IMR-90 (cell line): ENCODE measurements at regions not wholly inside any gene's neighbourhood (a gene's known extent, or its start where the extent isn't known, plus 50 kb on each side); places are given as distances from the start of the nearest gene placed in this dataset.
A peak's percentile ranks its signal among the peaks of the same experiment; 100 is the strongest.

Experiments
- ATAC-seq: fragments of 200-7000 bp; cut with Tn5 transposase; 2 replicates; pipeline ENCODE4 v1.9.1; 2020; ENCODE audit warnings: low read depth, mild to moderate bottlenecking, moderate library complexity
- BruUV-seq: library from RNA; stranded (reverse); fragments of 400-500 nt; replicated peaks from 2 replicates; lab custom pipeline; 2021; lab: Mats Ljungman, UMichigan
- CTCF ChIA-PET: fragments of 300-600 bp; formaldehyde crosslinking; extraction: SDS; loops from one replicate; lab custom pipeline; 2021; ENCODE audit warnings: antibody characterized with exemption; lab: Yijun Ruan, JAX
- POLR2A ChIA-PET: fragments of 300-600 bp; sonication (Branson Sonifier 250); formaldehyde crosslinking; loops from one replicate; lab custom pipeline; 2022; ENCODE audit warnings: antibody characterized with exemption; ENCODE audit not compliant: unreplicated experiment; lab: Charles Lee
- DNase-seq: peaks from one replicate; pipeline ENCODE4 v3.0.0; 2013
- H2AFZ ChIP-seq: replicated peaks from 2 replicates; pipeline ENCODE3; 2013; ENCODE audit warnings: low read length, mild to moderate bottlenecking; ENCODE audit not compliant: poor library complexity
- H2AK5ac ChIP-seq: 2 replicates; pipeline ENCODE4 v1.6.1; 2013; ENCODE audit warnings: low read depth, low read length, inconsistent platforms
- H2AK9ac ChIP-seq: replicated peaks from 2 replicates; pipeline ENCODE3; 2013; ENCODE audit warnings: mild to moderate bottlenecking, low read depth, low read length, moderate library complexity; ENCODE audit not compliant: poor library complexity
- H2BK120ac ChIP-seq: 2 replicates; pipeline ENCODE4 v1.6.1; 2013; ENCODE audit warnings: low read depth, low read length, inconsistent platforms
- H2BK15ac ChIP-seq: 3 replicates; pipeline ENCODE4 v1.6.1; 2013; ENCODE audit warnings: low read depth, low read length, inconsistent platforms
- H2BK20ac ChIP-seq: 2 replicates; pipeline ENCODE4 v1.6.1; 2013; ENCODE audit warnings: low read depth, mild to moderate bottlenecking, inconsistent platforms, low read length, moderate library complexity
- H2BK5ac ChIP-seq: 2 replicates; pipeline ENCODE4 v1.6.1; 2013; ENCODE audit warnings: mild to moderate bottlenecking, low read depth, low read length, inconsistent platforms; ENCODE audit not compliant: poor library complexity, severe bottlenecking
- H3K14ac ChIP-seq: replicated peaks from 2 replicates; pipeline ENCODE4 v1.6.1; 2013; ENCODE audit warnings: low read depth, low read length, inconsistent platforms
- H3K18ac ChIP-seq: 2 replicates; pipeline ENCODE4 v1.6.1; 2013; ENCODE audit warnings: low read depth, low read length, control low read depth
- H3K23ac ChIP-seq: 2 replicates; pipeline ENCODE4 v1.6.1; 2013; ENCODE audit warnings: low read depth, low read length, inconsistent platforms
- H3K27ac ChIP-seq: 2 replicates; pipeline ENCODE4 v1.5.1; 2013; ENCODE audit warnings: mild to moderate bottlenecking, control low read depth, low read length; ENCODE audit not compliant: insufficient read depth
- H3K27me3 ChIP-seq: 2 replicates; pipeline ENCODE4 v1.6.1; 2013; ENCODE audit warnings: low read length; ENCODE audit not compliant: control insufficient read depth, insufficient read depth
- H3K36me3 ChIP-seq: 2 replicates; pipeline ENCODE4 v1.6.1; 2013; ENCODE audit warnings: low read length, mixed read lengths; ENCODE audit not compliant: control insufficient read depth, insufficient read depth
- H3K4ac ChIP-seq: 2 replicates; pipeline ENCODE4 v1.6.1; 2013; ENCODE audit warnings: low read depth, low read length, inconsistent platforms
- H3K4me1 ChIP-seq: 2 replicates; pipeline ENCODE4 v1.6.1; 2013; ENCODE audit warnings: low read length, mixed read lengths; ENCODE audit not compliant: control insufficient read depth, insufficient read depth
- H3K4me2 ChIP-seq: 2 replicates; pipeline ENCODE4 v1.6.1; 2013; ENCODE audit warnings: low read depth, mild to moderate bottlenecking, control low read depth, low read length, moderate library complexity
- H3K4me3 ChIP-seq: 2 replicates; pipeline ENCODE4 v1.5.1; 2013; ENCODE audit warnings: low read depth, mild to moderate bottlenecking, control low read depth, low read length, moderate library complexity; ENCODE audit not compliant: insufficient read depth
- H3K56ac ChIP-seq: 2 replicates; pipeline ENCODE4 v1.6.1; 2013; ENCODE audit warnings: low read length, inconsistent platforms; ENCODE audit not compliant: insufficient read depth; ENCODE audit errors: extremely low read depth
- H3K79me1 ChIP-seq, 2 experiments: 2 replicates each; pipeline ENCODE4 v1.6.1; 2013; ENCODE audit warnings: low read length in 2 of 2, inconsistent platforms in 1 of 2, low read depth in 1 of 2
- H3K9ac ChIP-seq: 2 replicates; pipeline ENCODE4 v1.6.1; 2013; ENCODE audit warnings: low read depth, low read length, control low read depth
- H3K9me1 ChIP-seq: 2 replicates; pipeline ENCODE4 v1.6.1; 2013; ENCODE audit warnings: low read length, inconsistent platforms; ENCODE audit not compliant: insufficient read depth
- H3K9me3 ChIP-seq: 2 replicates; pipeline ENCODE4 v1.6.1; 2013; ENCODE audit warnings: low read length; ENCODE audit not compliant: control insufficient read depth, insufficient read depth
- H4K20me1 ChIP-seq: 2 replicates; pipeline ENCODE4 v1.6.1; 2013; ENCODE audit warnings: low read length, inconsistent platforms; ENCODE audit not compliant: insufficient read depth
- H4K5ac ChIP-seq: 2 replicates; pipeline ENCODE4 v1.6.1; 2013; ENCODE audit warnings: mild to moderate bottlenecking, low read depth, low read length, control low read depth
- H4K8ac ChIP-seq, 2 experiments: 2 replicates each; pipeline ENCODE4 v1.6.1; 2013; ENCODE audit warnings: low read depth in 2 of 2, low read length in 2 of 2, control low read depth in 1 of 2, inconsistent platforms in 1 of 2
- H4K91ac ChIP-seq: 2 replicates; pipeline ENCODE4 v1.6.1; 2013; ENCODE audit warnings: low read depth, low read length, inconsistent platforms; ENCODE audit not compliant: insufficient read depth
- FOS ChIP-seq: fragments of 150-350 bp; IDR thresholded peaks from 2 replicates; pipeline ENCODE4 v1.6.1; 2016; ENCODE audit warnings: low read depth, low read length
- NFE2L2 ChIP-seq: fragments of 150-350 bp; IDR thresholded peaks from 2 replicates; pipeline ENCODE4 v1.6.1; 2016; ENCODE audit warnings: low read depth, mild to moderate bottlenecking, low read length
- POLR2A ChIP-seq: IDR thresholded peaks from 2 replicates; pipeline ENCODE4 v1.6.1; 2012; ENCODE audit warnings: mild to moderate bottlenecking, low read depth, low read length
- RAD21 ChIP-seq: IDR thresholded peaks from 2 replicates; pipeline ENCODE4 v1.6.1; 2012; ENCODE audit warnings: low read length, improper control_type of control experiment
- SMC3 ChIP-seq: fragments of 150-350 bp; IDR thresholded peaks from 2 replicates; pipeline ENCODE4 v1.6.1; 2016; ENCODE audit warnings: low read depth, mild to moderate bottlenecking, antibody characterized with exemption, low read length, moderate library complexity
- WGBS, 2 experiments: methylation state at CpG; one replicate each; pipeline versions ENCODE4 v1.1.5 to v1.1.7; 2013; ENCODE audit warnings: missing lambda C conversion rate in 2 of 2; ENCODE audit not compliant: insufficient read length in 1 of 2; ENCODE audit errors: extremely low coverage in 2 of 2; 5-methylcytosine and 5-hydroxymethylcytosine counted together
- dilution Hi-C: fragments of 300-500 bp; cut with HindIII; formaldehyde crosslinking; loops from one replicate; pipeline ENCODE4 v1.14.3; 2018; ENCODE audit warnings: low sequenced_read_pairs; ENCODE audit not compliant: unreplicated experiment
- in situ Hi-C: fragments of 300-500 bp; cut with MboI; formaldehyde crosslinking; loops from 3 replicates; pipeline ENCODE4 v1.14.3; 2019; ENCODE audit warnings: low sequenced_read_pairs, inconsistent platforms, mixed read lengths
- intact Hi-C: fragments of 100-400 bp; cut with micrococcal nuclease; formaldehyde crosslinking; loops from 2 replicates; pipeline ENCODE4 v1.10.0; 2022
- TF ChIP-seq, protein P1 (sequence below): conservative IDR thresholded peaks from 2 replicates; pipeline ENCODE4 v1.5.1; 2012; ENCODE audit warnings: mild to moderate bottlenecking, low read depth, low read length, improper control_type of control experiment

DNA sequence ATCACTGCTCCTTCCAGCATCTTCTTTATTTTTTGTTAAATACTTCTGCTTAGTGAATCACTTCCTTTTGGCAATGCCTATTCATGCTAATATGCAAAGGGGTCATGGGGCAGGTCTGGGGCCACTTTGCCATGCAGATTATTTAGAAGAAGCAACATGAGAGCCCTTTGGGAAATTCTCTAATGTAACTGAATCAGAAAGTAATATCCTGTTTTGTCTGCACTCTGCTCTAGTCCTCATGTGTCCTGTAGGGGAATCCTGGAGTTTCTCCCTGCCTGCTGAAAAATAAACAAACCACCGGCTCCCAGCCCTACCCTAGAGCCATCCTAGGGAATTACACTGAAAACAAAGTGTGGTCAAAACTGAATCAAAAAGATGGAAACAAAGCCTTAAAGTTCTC, 176.5 kb upstream of the POU2AF2 start:
- H3K4ac ChIP-seq: no peak overlapping the region
- no peak overlapping the region for H3K4me3 ChIP-seq
- no peak overlapping the region for H3K56ac ChIP-seq
- no peak for TF ChIP-seq FOS
- peak; percentile 25; the same call in 1 of the 2 replicates for TF ChIP-seq SMC3
- TF ChIP-seq, protein P1, sequence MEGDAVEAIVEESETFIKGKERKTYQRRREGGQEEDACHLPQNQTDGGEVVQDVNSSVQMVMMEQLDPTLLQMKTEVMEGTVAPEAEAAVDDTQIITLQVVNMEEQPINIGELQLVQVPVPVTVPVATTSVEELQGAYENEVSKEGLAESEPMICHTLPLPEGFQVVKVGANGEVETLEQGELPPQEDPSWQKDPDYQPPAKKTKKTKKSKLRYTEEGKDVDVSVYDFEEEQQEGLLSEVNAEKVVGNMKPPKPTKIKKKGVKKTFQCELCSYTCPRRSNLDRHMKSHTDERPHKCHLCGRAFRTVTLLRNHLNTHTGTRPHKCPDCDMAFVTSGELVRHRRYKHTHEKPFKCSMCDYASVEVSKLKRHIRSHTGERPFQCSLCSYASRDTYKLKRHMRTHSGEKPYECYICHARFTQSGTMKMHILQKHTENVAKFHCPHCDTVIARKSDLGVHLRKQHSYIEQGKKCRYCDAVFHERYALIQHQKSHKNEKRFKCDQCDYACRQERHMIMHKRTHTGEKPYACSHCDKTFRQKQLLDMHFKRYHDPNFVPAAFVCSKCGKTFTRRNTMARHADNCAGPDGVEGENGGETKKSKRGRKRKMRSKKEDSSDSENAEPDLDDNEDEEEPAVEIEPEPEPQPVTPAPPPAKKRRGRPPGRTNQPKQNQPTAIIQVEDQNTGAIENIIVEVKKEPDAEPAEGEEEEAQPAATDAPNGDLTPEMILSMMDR: peak; percentile 62
- TF ChIP-seq NFE2L2: no peak
- TF ChIP-seq POLR2A: no peak
- TF ChIP-seq RAD21: peak; percentile 44
- H3K4me1 ChIP-seq: no peaks in the 10 kb centered on the region
- no CpG with 5 or more reads among the region's 1 CpG for WGBS, 2 experiments
- H2BK120ac ChIP-seq: no peak overlapping the region
- no peaks in the 10 kb centered on the region for H4K20me1 ChIP-seq
- H2BK5ac ChIP-seq: no peak overlapping the region
- dilution Hi-C loops: no loop called here
- no peak overlapping the region for H2AFZ ChIP-seq
- H2AK9ac ChIP-seq: no peak overlapping the region
- no peak overlapping the region for H4K91ac ChIP-seq
- H3K9me1 ChIP-seq: no peaks in the 10 kb centered on the region
- H3K18ac ChIP-seq: peak overlapping the region; percentile 13; the same call in 1 of the 2 replicates
- no peaks in the 10 kb centered on the region for H3K79me1 ChIP-seq
- H3K27me3 ChIP-seq: no peaks in the 10 kb centered on the region
- H4K5ac ChIP-seq: no peak overlapping the region
- no peak overlapping the region for H3K23ac ChIP-seq
- BruUV-seq: no TSS peak
- peak; percentile 53 for ATAC-seq
- intact Hi-C loops: no loop called here
- in situ Hi-C loops: no loop called here
- H3K9ac ChIP-seq: no peak overlapping the region
- ChIA-PET POLR2A (no interaction called here), CTCF (no interaction called here)
- H2BK15ac ChIP-seq: no peak overlapping the region
- H2AK5ac ChIP-seq: no peak overlapping the region
- no peak overlapping the region for H3K14ac ChIP-seq
- H3K4me2 ChIP-seq: no peak overlapping the region
- H2BK20ac ChIP-seq: no peak overlapping the region
- H3K36me3 ChIP-seq: no peaks in the 10 kb centered on the region
- H3K9me3 ChIP-seq: no peaks in the 10 kb centered on the region
- H4K8ac ChIP-seq: no peak overlapping the region; a peak in 1 of 4 replicates
- H3K27ac ChIP-seq: no peak overlapping the region
- peak; percentile 81 for DNase-seq
